Retina (tissue), 1 donor: ENCODE measurements at regions not wholly inside any gene's neighbourhood (a gene's known extent, or its start where the extent isn't known, plus 50 kb on each side); places are given as distances from the start of the nearest gene placed in this dataset.

Source experiments
- DNase-seq: peaks from one replicate; pipeline ENCODE4 v3.0.0-alpha.2; 2016

GRCh38 chr2:21544392-21544791 is 420.6 kb downstream of the TDRD15 start:
- DNase-seq: no peak

GRCh38 chr2:21552981-21553380 is 429.2 kb downstream of the TDRD15 start:
- DNase-seq: no peak

- no peak for DNase-seq
Measured at GRCh38 chr2:21559351-21559750, 435.6 kb downstream of the TDRD15 start.

- no peak for DNase-seq
Measured at GRCh38 chr2:21561965-21562364, 438.2 kb downstream of the TDRD15 start.

DNA sequence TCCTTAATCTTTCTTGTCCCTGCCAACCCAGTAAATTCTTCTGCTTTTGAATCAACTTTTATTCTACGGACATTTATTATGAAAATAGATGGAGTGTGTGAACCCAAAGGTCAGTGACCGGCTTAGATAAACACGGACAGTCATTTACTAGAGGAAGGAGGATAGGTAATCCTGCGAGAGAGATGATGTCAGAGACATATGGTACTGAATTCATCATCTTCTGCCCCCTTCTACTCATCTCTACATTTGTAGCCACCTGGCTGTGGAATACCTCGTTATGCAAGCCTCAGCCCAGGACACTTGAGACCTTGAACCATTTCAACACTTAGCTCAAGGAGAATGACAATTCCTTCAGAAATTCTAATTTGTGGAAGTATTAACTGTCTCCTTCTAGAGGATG is 443.6 kb downstream of the TDRD15 start:
- DNase-seq: no peak

GRCh38 chr2:21571686-21572085 is 447.9 kb downstream of the TDRD15 start:
- DNase-seq: no peak

DNA sequence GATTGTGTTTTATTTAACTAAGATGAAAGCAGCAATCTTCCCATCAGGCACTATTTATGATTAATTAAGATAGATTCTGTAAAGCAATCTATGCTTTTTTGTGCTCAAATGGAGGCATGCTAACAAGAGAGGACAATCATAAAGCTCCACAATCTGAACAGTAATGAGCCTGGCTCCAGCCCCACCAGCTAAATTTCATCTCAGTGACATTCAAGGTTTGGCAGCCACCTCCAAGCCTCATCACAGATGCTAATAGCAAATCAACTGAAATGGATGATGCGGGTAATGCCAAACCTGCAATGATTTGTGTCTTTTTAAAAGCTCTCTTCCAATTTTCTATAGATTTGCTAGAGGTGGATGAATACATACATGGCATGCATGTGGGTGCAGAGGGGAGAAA is 456.6 kb downstream of the TDRD15 start:
- peak; percentile 42 for DNase-seq

GRCh38 chr2:21585881-21586280 is 462.1 kb downstream of the TDRD15 start:
- DNase-seq: no peak

DNA sequence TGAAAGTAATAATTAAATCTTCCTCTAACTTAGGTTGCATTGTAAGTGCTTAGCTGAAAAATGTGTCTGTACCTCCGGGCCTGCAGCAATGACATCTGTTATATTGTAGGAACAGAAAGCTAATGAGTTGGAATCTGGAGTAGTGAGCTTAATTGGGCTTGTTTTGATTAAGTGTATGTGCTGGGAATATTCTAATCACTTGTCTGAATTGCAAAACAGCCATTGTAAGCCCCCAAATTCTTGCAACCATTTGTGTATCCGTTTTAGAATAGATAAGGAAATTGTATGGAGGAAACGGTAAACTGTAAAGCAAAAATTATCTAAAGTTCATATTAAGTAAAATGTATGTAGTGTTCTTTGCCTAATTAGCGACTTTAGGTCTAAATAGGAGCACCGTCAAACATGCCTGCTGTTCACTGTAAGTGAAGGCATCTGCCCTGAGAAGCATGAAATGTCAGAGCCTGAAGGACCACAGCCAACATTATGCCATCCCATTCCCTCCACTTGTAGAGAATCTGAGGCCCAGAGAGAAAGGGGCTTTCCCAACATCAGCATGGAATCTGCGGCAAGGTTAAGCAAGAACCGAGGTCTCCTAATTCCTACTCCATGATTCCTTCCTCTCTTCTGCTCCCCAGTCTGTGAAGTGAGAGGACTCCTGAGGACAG is 466.4 kb downstream of the TDRD15 start:
- peak; percentile 58 for DNase-seq

GRCh38 chr2:21591926-21592325 is 468.2 kb downstream of the TDRD15 start:
- no peak for DNase-seq

GRCh38 chr2:21599417-21599816 is 475.6 kb downstream of the TDRD15 start:
- no peak for DNase-seq

DNA sequence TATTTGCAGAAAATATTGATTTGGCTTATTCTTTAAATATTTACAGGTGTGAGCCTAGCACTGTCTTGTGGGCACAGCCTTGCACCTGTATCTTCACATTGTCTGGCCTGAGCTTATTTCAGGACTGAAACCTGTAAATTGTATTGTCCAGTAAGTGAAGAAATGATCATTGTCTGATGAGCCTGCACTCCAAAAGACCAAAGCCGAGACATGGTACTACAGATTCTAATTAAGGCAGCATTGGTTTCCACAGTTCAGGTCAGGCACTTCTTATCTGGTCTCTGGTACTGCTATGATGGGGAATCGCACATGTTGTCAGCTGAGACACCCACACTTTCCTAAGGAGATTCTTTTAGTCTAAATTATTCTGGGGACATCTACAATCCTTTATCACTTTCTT is 479.0 kb downstream of the TDRD15 start:
- no peak for DNase-seq

- peak; percentile 30 for DNase-seq
Measured at GRCh38 chr2:21607572-21607971, 483.8 kb downstream of the TDRD15 start.

DNA sequence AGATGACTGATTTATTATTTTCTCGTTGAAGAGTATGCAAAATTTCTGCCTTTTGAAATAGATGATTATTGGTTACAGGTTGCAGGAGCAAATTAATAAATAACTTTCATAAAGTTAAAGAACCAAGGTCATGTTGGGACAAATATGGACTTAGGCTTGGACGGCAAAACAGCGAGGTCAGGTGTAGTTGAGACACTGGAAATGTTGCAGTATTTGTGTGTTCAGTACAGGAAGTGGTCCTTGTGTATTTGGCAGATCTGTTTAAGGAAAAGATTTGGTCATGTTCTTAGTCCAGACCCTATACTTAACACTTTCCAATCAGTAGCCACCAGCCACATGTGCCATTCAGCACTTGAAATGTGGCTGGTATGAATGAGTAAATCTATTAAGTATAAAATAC is 486.5 kb downstream of the TDRD15 start:
- DNase-seq: no peak

DNA sequence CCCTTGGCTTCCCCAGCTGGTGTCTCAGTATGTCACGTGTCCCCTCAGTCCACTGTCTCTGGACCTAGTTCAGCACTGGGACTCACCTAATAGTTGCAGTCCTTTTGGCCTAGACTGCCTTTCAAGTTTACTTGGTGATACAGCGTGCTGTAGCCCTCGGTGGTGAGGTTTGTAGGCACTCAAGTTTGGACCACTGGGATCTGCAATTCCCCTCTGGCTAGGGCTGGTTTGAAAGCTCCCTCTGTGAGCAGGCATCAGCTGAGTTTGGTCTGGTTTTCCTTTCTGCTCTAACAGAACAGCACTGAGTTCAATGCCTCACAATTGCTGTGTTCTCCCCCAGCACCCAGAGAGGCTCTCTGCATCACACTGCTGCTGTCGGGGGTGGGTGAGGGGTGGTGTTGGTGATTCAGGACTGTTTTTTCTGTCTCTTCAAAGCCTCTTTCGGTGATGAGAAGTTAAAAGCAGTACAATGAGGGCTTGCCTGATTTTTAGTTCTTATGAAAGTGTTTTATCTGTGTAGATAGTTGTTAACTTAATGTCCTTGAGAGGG is 494.2 kb downstream of the TDRD15 start:
- DNase-seq: no peak

- DNase-seq: no peak
Measured at GRCh38 chr2:21620771-21621170, 497.0 kb downstream of the TDRD15 start.

DNA sequence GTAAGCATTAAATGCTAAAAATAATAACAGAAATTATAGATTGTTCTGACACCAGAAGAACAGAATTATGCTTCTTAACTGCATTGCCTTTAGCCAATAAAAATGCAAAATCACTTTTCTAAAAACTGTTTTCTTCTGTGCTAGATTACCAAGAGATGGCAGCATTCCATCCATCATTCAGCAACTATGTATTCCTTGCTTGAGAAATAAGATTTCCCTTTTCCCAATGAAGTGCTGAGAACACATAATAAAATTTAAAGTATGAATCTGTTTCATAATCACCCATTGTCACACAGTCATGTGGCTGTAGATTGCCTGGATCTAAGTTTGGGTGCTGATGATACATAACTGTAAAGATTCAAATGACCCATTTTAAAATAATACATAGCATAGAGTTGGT is 504.2 kb downstream of the TDRD15 start:
- no peak for DNase-seq

- DNase-seq: no peak
Measured at GRCh38 chr2:21633015-21633414, 509.2 kb downstream of the TDRD15 start.

DNA sequence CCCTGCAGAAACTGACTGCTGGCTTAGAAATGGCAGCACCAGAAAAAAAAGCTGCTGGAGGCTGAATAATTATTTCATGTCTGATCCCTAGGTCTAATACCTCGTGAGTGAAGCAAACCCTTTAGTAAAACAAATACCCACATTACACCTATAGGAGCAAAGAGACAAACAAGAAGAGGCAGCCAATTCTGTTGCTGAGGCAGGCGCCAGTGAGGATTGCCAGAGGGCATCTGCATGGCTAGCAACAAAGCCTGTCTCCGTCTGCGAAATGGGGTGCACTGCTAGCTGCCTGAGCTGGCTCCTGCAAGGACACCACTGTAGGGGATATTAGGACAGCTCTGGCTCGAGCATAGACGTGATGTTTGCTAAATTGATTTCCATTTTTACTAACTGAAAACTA is 509.7 kb downstream of the TDRD15 start:
- DNase-seq: peak; percentile 64

- no peak for DNase-seq
Measured at GRCh38 chr2:21633911-21634310, 510.1 kb downstream of the TDRD15 start.

GRCh38 chr2:21640046-21640445 is 516.3 kb downstream of the TDRD15 start:
- no peak for DNase-seq

DNA sequence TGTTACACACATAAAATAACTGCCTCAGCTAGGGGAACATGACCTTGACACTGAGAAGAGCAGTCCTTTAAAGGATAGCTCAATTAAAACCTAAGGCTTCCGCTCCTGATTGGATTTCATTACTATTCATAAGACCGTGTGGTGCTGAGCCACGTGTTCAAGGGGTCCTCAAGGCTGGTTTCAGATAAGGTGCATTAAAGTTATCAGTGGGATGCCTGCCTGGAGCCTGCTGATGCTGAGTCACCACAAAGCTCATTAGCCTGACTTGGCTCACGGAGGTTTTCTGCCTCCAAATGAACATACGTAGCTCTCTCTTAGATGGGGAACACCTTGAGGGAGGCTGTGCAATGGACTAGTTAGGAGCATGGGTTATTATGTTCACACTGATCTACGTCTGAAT is 518.9 kb downstream of the TDRD15 start:
- DNase-seq: no peak

GRCh38 chr2:21643180-21643579 is 519.4 kb downstream of the TDRD15 start:
- no peak for DNase-seq

GRCh38 chr2:21644266-21644665 is 520.5 kb downstream of the TDRD15 start:
- no peak for DNase-seq

DNA sequence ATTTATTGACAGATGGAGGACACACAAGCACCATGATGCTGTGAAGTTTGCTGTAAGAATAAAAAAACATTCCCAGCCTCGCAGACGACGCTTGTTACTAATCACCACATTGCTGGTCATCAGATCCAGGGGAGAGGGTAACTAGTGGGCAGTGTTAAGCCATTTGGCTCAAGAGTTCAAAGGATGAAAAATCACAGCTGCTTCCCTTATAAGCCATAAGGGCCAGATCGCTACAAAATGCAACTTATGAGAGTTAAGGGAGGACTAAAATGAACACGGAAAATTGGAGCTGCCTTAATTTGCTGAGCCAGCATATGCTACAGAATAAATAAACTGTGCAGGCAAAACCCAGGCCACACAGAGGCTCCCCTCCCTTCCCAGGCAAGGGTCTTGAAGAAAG is 522.6 kb downstream of the TDRD15 start:
- DNase-seq: peak; percentile 45
